Suprapubic skin (tissue), 4 donors: ENCODE measurements at regions not wholly inside any gene's neighbourhood (a gene's known extent, or its start where the extent isn't known, plus 50 kb on each side); places are given as distances from the start of the nearest gene placed in this dataset.

Source experiments
- DNase-seq, 2 donors: peaks; one replicate each; pipeline ENCODE4 v3.0.0-alpha.2; 2019; ENCODE audit warnings: low spot score in 2 of 2
- H3K27ac ChIP-seq: fragments of 200-600 bp; sonication (generic); one replicate; pipeline ENCODE4 v1.5.1; 2019
- H3K27me3 ChIP-seq: fragments of 200-600 bp; sonication (generic); one replicate; pipeline ENCODE4 v1.5.1; 2019
- H3K36me3 ChIP-seq: fragments of 200-600 bp; sonication (generic); one replicate; pipeline ENCODE4 v1.5.1; 2019
- H3K4me1 ChIP-seq: fragments of 200-600 bp; sonication (generic); one replicate; pipeline ENCODE4 v1.5.1; 2019
- H3K4me3 ChIP-seq: fragments of 200-600 bp; sonication (generic); one replicate; pipeline ENCODE4 v1.5.1; 2019; ENCODE audit warnings: mild to moderate bottlenecking
- H3K9me3 ChIP-seq: fragments of 200-600 bp; sonication (generic); one replicate; pipeline ENCODE4 v1.5.1; 2019
- EP300 ChIP-seq: sonication (generic); formaldehyde crosslinking; IDR thresholded peaks from one replicate; pipeline ENCODE4 v1.6.1; 2017; ENCODE audit warnings: antibody characterized with exemption
- POLR2A ChIP-seq, 2 donors: fragments of 450-650 bp; IDR thresholded peaks; one replicate each; pipeline ENCODE4 v1.6.1; 2017; ENCODE audit warnings: antibody characterized with exemption in 2 of 2, mild to moderate bottlenecking in 2 of 2, moderate library complexity in 2 of 2
- POLR2AphosphoS5 ChIP-seq, 3 donors: sonication (generic); formaldehyde crosslinking; IDR thresholded peaks; one replicate each; pipeline ENCODE4 v1.6.1; 2017; ENCODE audit warnings: antibody characterized with exemption in 3 of 3
- WGBS: methylation state at CpG from one replicate; pipeline ENCODE4 v1.1.5; 2018; 5-methylcytosine and 5-hydroxymethylcytosine counted together
- TF ChIP-seq, protein P1 (sequence below), 2 donors: fragments of 200-600 bp in 1 of 2; fragments of 450-650 bp in 1 of 2; sonication (generic) in 1 of 2; IDR thresholded peaks; one replicate each; pipeline ENCODE4 v1.5.1; 2016 to 2019; ENCODE audit warnings: antibody characterized with exemption in 2 of 2, mild to moderate bottlenecking in 1 of 2, moderate library complexity in 1 of 2

DNA sequence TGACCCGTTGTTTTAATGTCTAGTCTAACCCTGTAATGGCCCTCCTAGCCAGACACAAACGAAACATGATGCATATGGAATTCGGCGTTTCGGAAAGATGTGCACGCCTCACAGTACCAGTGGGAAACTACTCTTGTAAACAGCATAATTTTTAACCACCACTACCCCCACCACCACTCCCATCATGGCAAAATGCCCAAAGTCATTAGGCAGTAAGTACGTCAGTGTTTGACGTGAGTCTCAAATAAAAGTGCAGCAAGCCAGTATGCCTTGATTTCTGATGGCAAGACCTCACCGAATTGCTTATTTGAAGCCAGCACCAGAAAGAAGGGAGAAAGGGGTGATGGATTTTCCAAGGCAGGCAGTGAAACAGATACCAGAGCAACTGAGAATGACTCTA, 71.4 kb downstream of the ADRB2 start:
- Histone ChIP-seq H3K27me3 (no peaks in the 10 kb centered on the region), H3K4me1 (no peaks in the 10 kb centered on the region), H3K4me3 (no peak overlapping the region), H3K27ac (no peak overlapping the region), H3K9me3 (peaks cover 5% of the 10 kb centered on the region), H3K36me3 (no peaks in the 10 kb centered on the region)
- TF ChIP-seq EP300 (no peak), POLR2AphosphoS5 (IDR thresholded peaks at IDR 0.05) (no peak), POLR2A (IDR thresholded peaks at IDR 0.05) (no peak)
- TF ChIP-seq, protein P1, sequence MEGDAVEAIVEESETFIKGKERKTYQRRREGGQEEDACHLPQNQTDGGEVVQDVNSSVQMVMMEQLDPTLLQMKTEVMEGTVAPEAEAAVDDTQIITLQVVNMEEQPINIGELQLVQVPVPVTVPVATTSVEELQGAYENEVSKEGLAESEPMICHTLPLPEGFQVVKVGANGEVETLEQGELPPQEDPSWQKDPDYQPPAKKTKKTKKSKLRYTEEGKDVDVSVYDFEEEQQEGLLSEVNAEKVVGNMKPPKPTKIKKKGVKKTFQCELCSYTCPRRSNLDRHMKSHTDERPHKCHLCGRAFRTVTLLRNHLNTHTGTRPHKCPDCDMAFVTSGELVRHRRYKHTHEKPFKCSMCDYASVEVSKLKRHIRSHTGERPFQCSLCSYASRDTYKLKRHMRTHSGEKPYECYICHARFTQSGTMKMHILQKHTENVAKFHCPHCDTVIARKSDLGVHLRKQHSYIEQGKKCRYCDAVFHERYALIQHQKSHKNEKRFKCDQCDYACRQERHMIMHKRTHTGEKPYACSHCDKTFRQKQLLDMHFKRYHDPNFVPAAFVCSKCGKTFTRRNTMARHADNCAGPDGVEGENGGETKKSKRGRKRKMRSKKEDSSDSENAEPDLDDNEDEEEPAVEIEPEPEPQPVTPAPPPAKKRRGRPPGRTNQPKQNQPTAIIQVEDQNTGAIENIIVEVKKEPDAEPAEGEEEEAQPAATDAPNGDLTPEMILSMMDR (IDR thresholded peaks at IDR 0.05) = no peak
- WGBS = 84% methylated on average over 9 of the region's 9 CpGs
- DNase-seq = no peak

- no peak for DNase-seq
- H3K4me1 ChIP-seq = no peaks in the 10 kb centered on the region
- H3K27me3 ChIP-seq = no peaks in the 10 kb centered on the region
- TF ChIP-seq EP300 (no peak), POLR2A (IDR thresholded peaks at IDR 0.05) (no peak), POLR2AphosphoS5 (IDR thresholded peaks at IDR 0.05) (no peak)
- TF ChIP-seq, protein P1 (IDR thresholded peaks at IDR 0.05) = no peak
- no peak overlapping the region for H3K27ac ChIP-seq
- no peaks in the 10 kb centered on the region for H3K36me3 ChIP-seq
- WGBS = 83% methylated on average over 2 of the region's 2 CpGs
- no peak overlapping the region for H3K4me3 ChIP-seq
- H3K9me3 ChIP-seq = peaks cover 5% of the 10 kb centered on the region
Observed at GRCh38 chr5:148898413-148899075, 72.1 kb downstream of the ADRB2 start.

- H3K4me1 ChIP-seq = peaks cover 10% of the 10 kb centered on the region
- no peaks in the 10 kb centered on the region for H3K27me3 ChIP-seq
- no peak overlapping the region for H3K4me3 ChIP-seq
- no peaks in the 10 kb centered on the region for H3K36me3 ChIP-seq
- no peak for DNase-seq
- no peaks in the 10 kb centered on the region for H3K9me3 ChIP-seq
- TF ChIP-seq, protein P1 (IDR thresholded peaks at IDR 0.05) = no peak
- TF ChIP-seq EP300 (no peak), POLR2A (IDR thresholded peaks at IDR 0.05) (no peak), POLR2AphosphoS5 (IDR thresholded peaks at IDR 0.05) (no peak)
- no peak overlapping the region for H3K27ac ChIP-seq
- 52% methylated on average over 3 of the region's 3 CpGs for WGBS
Observed at GRCh38 chr5:148899993-148900392, 73.6 kb downstream of the ADRB2 start.

DNA sequence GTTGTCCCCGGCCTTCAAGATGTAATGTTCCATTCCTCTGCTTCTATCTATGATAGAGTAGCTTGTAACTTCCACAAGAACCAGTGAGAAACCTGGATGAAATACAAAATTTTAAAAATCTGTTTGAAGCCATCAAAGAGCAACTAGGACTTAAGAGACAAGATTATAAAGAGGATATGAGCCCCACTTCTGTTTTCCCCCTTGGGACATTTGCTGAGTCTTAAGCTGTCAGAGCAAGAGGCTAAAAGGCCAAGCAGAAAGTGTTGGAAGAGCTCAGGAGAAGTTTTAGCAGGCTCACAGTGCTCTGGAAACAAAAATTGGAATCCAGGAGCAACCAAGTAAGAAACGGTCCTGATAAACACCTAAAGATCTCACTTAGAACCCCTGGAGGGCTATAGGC, 76.1 kb downstream of the ADRB2 start:
- no peak for DNase-seq
- WGBS = 74% methylated on average over 2 of the region's 2 CpGs
- H3K9me3 ChIP-seq = no peaks in the 10 kb centered on the region
- no peak overlapping the region for H3K27ac ChIP-seq
- TF ChIP-seq, protein P1 (IDR thresholded peaks at IDR 0.05) = no peak
- TF ChIP-seq EP300 (no peak), POLR2A (IDR thresholded peaks at IDR 0.05) (no peak), POLR2AphosphoS5 (IDR thresholded peaks at IDR 0.05) (no peak)
- no peak overlapping the region for H3K4me3 ChIP-seq
- no peaks in the 10 kb centered on the region for H3K36me3 ChIP-seq
- H3K27me3 ChIP-seq = no peaks in the 10 kb centered on the region
- H3K4me1 ChIP-seq = peaks cover 10% of the 10 kb centered on the region

- whole genome bisulfite sequencing = 97% methylated on average over 2 of the region's 2 CpGs
- no peak for DNase-seq
Observed at GRCh38 chr5:148903587-148903986, 77.2 kb downstream of the ADRB2 start.

More at GRCh38 chr5:148903587-148903986, 77.2 kb downstream of the ADRB2 start:
- Histone ChIP-seq H3K4me3 (no peak overlapping the region), H3K27me3 (no peaks in the 10 kb centered on the region), H3K9me3 (no peaks in the 10 kb centered on the region), H3K36me3 (no peaks in the 10 kb centered on the region), H3K4me1 (peaks cover 10% of the 10 kb centered on the region), H3K27ac (no peak overlapping the region)
- TF ChIP-seq POLR2AphosphoS5 (IDR thresholded peaks at IDR 0.05) = no peak
- TF ChIP-seq, protein P1 (IDR thresholded peaks at IDR 0.05) = no peak
- TF ChIP-seq POLR2A (IDR thresholded peaks at IDR 0.05) = no peak
- no peak for TF ChIP-seq EP300
